Neural progenitor cell (in vitro differentiated cells): ENCODE measurements at regions not wholly inside any gene's neighbourhood (a gene's known extent, or its start where the extent isn't known, plus 50 kb on each side); places are given as distances from the start of the nearest gene placed in this dataset.

Source experiments
- CTCF ChIP-seq: fragments of 200-600 bp; sonication (generic); IDR thresholded peaks from 2 replicates; pipeline ENCODE4 v1.5.1; 2017; ENCODE audit warnings: antibody characterized with exemption, mild to moderate bottlenecking
- EZH2 ChIP-seq: fragments of 200-600 bp; sonication (generic); IDR thresholded peaks from 2 replicates; pipeline ENCODE4 v1.6.1; 2017; ENCODE audit warnings: antibody characterized with exemption, mild to moderate bottlenecking, moderate library complexity
- EZH2phosphoT487 ChIP-seq: fragments of 200-600 bp; sonication (generic); IDR thresholded peaks from 2 replicates; pipeline ENCODE4 v1.6.1; 2017; ENCODE audit warnings: antibody characterized with exemption

GRCh38 chr16:86709103-86709502, 130.8 kb downstream of the FOXL1 start:
- TF ChIP-seq CTCF = no peak
- TF ChIP-seq EZH2 = no peak
- TF ChIP-seq EZH2phosphoT487 = no peak
